NB4 (cell line): ENCODE measurements at regions not wholly inside any gene's neighbourhood (a gene's known extent, or its start where the extent isn't known, plus 50 kb on each side); places are given as distances from the start of the nearest gene placed in this dataset.

Source experiments
- DNase-seq: peaks from one replicate; pipeline ENCODE4 v3.0.0; 2010; ENCODE audit warnings: low read depth
- H3K4me3 ChIP-seq: one replicate; pipeline ENCODE4 v1.5.1; 2011; ENCODE audit warnings: mild to moderate bottlenecking, low read depth, low read length, moderate library complexity
- CTCF ChIP-seq: IDR thresholded peaks from one replicate; pipeline ENCODE4 v1.5.1; 2012; ENCODE audit warnings: low read depth, low read length
- MYC ChIP-seq: IDR thresholded peaks from 2 replicates; pipeline ENCODE4 v1.6.1; 2011; ENCODE audit warnings: low read depth, low read length
- POLR2A ChIP-seq: IDR thresholded peaks from 2 replicates; pipeline ENCODE4 v1.6.1; 2011; ENCODE audit warnings: mild to moderate bottlenecking; ENCODE audit not compliant: insufficient read length; ENCODE audit errors: extremely low read depth
- TF ChIP-seq, protein P1 (sequence below): IDR thresholded peaks from 2 replicates; pipeline ENCODE4 v1.6.1; 2011; ENCODE audit warnings: low read depth, low read length

GRCh38 chr10:50991456-50992355, 82.6 kb upstream of the PRKG1 start:
- H3K4me3 ChIP-seq, result no peak overlapping the region
- TF ChIP-seq POLR2A, result no peak
- TF ChIP-seq CTCF, result no peak
- TF ChIP-seq, protein P1, sequence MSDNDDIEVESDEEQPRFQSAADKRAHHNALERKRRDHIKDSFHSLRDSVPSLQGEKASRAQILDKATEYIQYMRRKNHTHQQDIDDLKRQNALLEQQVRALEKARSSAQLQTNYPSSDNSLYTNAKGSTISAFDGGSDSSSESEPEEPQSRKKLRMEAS, result no peak
- TF ChIP-seq MYC, result no peak
- no peak for DNase-seq

DNA sequence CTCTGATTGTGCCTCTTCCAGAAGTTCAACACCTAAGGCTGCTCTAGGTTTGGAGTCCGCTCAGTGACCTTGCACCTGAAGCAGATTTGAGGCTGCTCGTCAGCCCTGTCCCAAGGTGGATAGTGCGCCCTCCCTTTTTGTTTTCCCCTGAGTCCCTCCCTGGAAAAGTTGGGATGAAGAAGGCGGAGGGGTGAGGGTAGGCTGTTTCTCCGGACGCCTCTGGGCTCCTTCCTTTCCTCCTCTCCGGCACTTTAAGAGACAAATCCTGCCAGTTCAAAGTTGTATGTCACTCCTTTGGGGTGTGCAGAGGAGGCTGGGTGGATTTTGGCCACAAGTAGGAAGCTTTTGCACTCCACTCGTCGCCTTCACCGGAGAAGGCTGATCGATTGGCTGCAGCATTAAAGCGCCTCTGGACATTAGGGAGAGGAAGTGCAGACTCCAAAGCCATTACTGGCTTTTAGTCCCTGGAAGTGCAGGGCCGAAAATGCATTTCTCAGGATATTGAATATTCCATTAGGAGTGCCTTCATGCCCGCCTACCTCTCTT, 81.9 kb upstream of the PRKG1 start:
- TF ChIP-seq, protein P1, result no peak
- no peak for TF ChIP-seq POLR2A
- TF ChIP-seq MYC, result no peak
- TF ChIP-seq CTCF, result no peak
- no peak overlapping the region for H3K4me3 ChIP-seq

GRCh38 chr10:50992972-50993766, 81.1 kb upstream of the PRKG1 start:
- H3K4me3 ChIP-seq, result no peak overlapping the region
- TF ChIP-seq, protein P1, result no peak
- TF ChIP-seq CTCF (no peak), POLR2A (no peak), MYC (no peak)
- no peak for DNase-seq

More for the DNA sequence above, 81.9 kb upstream of the PRKG1 start:
- no peak for DNase-seq

- H3K4me3 ChIP-seq, result no peak overlapping the region
- no peak for TF ChIP-seq CTCF
- TF ChIP-seq, protein P1, result no peak
- TF ChIP-seq POLR2A, result no peak
- TF ChIP-seq MYC, result no peak
- no peak for DNase-seq
Measured at GRCh38 chr10:50993771-50994251, 80.5 kb upstream of the PRKG1 start.

- TF ChIP-seq, protein P1, result no peak
- TF ChIP-seq POLR2A, result no peak
- no peak for TF ChIP-seq MYC
- no peak for TF ChIP-seq CTCF
- DNase-seq, result no peak
- H3K4me3 ChIP-seq, result no peak overlapping the region
Measured at GRCh38 chr10:50997461-50997860, 76.8 kb upstream of the PRKG1 start.
